Medulla oblongata (tissue), 1 donor: ENCODE measurements at regions not wholly inside any gene's neighbourhood (a gene's known extent, or its start where the extent isn't known, plus 50 kb on each side); places are given as distances from the start of the nearest gene placed in this dataset.
A peak's percentile ranks its signal among the peaks of the same experiment; 100 is the strongest.
"Not testable (repeated sequence)": the region's sequence is repeated elsewhere in the genome, so short reads cannot be mapped to it uniquely, and the experiment has no call there.

Experiments used
- DNase-seq: peaks from one replicate; pipeline ENCODE4 v3.0.0-alpha.2; 2015; ENCODE audit errors: extremely low spot score

DNA sequence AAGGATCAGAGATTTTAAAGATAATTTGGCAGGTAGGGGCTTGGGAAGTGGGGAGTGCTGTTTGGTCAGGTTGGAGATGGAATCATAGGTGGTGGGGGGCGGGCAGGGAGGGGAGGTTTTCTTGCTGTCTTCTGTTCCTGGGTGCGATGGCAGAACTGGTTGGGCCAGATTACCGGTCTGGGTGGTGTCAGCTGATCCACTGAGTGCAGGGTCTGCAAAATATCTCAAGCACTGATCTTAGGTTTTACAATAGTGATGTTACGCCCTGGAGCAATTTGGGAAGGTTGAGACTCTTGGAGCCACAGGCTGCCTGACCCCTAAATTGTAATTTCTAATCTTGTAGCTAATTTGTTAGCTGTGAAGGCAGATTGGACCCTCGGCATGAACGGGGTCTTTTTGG is 78.0 kb upstream of the PARP8 start:
- DNase-seq: not testable (repeated sequence)

- DNase-seq: not testable (repeated sequence)
Measured at GRCh38 chr5:50590444-50591189, 75.8 kb upstream of the PARP8 start.

DNA sequence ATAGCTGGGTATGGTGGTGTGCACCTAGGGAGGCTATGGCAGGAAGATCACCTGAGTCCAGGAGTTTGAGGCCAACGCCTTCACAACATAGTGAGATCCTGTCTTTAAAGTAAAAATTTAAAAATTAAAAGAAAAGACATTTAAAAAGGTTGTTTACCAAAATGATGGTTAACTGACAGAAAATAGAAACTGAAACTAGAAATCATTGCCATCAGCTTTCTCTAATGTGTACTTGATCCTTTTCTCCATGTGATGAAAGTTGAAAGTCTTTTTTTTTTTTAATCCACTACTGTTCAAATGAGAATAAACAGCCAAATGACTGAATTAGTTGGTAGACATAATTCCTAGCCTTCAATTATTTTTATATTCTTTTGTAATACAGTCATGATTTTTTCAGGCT is 75.1 kb upstream of the PARP8 start:
- not testable (repeated sequence) for DNase-seq

DNA sequence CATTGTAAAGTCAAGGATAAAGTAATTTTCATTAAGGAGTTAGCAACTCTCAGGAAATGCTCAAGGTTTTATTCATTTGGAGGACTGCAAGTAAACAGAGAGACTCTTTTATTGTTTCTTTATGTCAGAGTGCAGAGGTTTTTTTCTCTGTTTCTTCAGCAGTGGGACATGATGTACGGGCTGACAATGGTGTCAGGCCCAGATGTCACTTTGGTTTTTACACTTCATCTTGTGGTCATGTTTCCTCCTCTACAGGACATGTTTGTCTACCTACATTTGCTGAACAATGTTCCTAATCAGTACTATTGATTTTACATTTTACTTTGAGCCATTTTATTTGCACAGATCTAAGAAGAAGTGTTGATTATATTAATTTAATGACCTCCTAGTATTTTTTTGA is 72.8 kb upstream of the PARP8 start:
- no peak for DNase-seq

DNA sequence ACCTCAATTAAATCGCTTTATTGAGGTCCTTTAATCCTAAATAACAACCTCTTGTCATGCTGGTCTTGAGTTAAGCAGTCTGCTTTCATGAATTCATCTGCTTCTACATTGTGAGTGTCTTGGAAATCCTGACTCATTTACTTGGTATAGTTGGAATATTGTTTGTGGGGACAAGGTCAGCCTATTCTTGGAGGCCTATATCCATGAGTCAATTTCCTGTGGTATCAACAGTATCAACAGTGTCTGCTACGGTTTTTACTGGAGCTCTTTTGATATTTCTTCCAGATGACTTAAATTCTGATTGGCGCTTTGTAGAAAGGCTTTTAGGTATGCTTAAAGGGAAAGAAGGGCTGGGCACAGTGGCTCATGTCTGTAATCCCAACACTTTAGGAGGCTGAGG is 71.2 kb upstream of the PARP8 start:
- DNase-seq: no peak

- not testable (repeated sequence) for DNase-seq
Measured at GRCh38 chr5:50601576-50601975, 64.9 kb upstream of the PARP8 start.

GRCh38 chr5:50606179-50606578 is 60.3 kb upstream of the PARP8 start:
- no peak for DNase-seq

DNA sequence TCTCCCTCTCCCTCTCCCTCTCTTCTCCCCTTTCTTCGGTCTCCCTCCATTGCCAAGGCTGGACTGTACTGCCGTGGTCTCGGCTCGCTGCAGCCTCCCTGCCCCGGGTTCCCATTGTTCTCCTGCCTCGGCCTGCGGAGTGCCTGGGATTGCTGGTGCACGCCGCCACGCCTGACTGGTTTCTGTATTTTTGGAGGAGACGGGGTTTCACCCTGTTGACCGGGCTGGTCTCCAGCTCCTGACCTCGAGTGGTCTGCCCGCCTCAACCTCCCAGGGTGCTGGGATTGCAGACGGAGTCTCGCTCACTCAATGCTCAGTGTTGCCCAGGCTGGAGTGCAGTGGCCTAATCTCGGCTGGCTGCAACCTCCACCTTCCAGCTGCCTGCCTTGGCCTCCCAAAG is 59.0 kb upstream of the PARP8 start:
- not testable (repeated sequence) for DNase-seq

DNA sequence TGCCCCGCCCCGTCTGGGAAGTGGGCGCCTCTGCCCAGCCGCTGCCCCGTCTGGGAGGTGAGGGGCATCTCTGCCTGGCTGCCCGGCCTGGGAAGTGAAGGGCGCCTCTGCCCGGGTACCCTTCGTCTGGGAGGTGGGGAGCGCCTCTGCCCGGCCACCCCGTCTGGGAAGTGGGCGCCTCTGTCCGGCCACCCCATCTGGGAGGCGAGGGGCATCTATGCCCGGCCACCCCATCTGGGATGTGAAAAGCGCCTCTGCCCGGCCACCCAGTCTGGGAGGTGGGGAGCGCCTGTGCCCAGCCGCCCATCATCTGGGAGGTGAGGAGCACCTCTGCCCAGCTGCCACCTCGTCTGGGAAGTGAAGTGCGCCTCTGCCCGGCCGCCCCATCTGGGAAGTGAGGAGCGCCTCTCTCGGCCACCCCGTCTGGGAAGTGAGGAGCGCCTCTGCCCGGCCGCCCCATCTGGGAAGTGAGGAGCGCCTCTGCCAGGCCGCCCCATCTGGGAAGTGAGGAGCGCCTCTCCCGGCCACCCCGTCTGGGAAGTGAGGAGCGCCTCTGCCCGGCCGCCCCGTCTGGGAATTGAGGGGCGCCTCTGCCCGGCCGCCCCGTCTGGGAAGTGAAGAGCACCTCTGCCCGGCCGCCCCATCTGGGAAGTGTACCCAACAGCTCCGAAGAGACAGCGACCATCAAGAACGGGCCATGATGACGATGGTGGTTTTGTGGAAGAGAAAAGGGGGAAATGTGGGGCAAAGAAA is 58.3 kb upstream of the PARP8 start:
- not testable (repeated sequence) for DNase-seq

GRCh38 chr5:50613057-50613456 is 53.4 kb upstream of the PARP8 start:
- DNase-seq: peak; percentile 24
